Ascending aorta (tissue), 2 donors: ENCODE measurements at regions not wholly inside any gene's neighbourhood (a gene's known extent, or its start where the extent isn't known, plus 50 kb on each side); places are given as distances from the start of the nearest gene placed in this dataset.
"Not testable (repeated sequence)": the region's sequence is repeated elsewhere in the genome, so short reads cannot be mapped to it uniquely, and the experiment has no call there.

ENCODE experiments used
- DNase-seq, 2 donors: peaks; one replicate each; pipeline ENCODE4 v3.0.0-alpha.2; 2019; ENCODE audit warnings: low spot score in 2 of 2
- H3K27ac ChIP-seq, 2 donors: fragments of 200-600 bp; sonication (generic); one replicate each; pipeline ENCODE4 v1.5.1; 2016 to 2017; ENCODE audit warnings: mild to moderate bottlenecking in 1 of 2
- H3K27me3 ChIP-seq: fragments of 200-600 bp; sonication (generic); one replicate; pipeline ENCODE4 v1.5.1; 2017
- H3K36me3 ChIP-seq, 2 donors: fragments of 200-600 bp; sonication (generic); one replicate each; pipeline ENCODE4 v1.5.1; 2016
- H3K4me1 ChIP-seq, 2 donors: fragments of 200-600 bp; sonication (generic); one replicate each; pipeline ENCODE4 v1.5.1; 2016 to 2017; ENCODE audit warnings: mild to moderate bottlenecking in 1 of 2
- H3K4me3 ChIP-seq, 2 donors: fragments of 200-600 bp; sonication (generic); one replicate each; pipeline ENCODE4 v1.5.1; 2016 to 2017; ENCODE audit warnings: mild to moderate bottlenecking in 1 of 2
- H3K9me3 ChIP-seq, 2 donors: fragments of 200-600 bp; sonication (generic); one replicate each; pipeline ENCODE4 v1.5.1; 2016
- intact Hi-C: fragments of 100-400 bp; cut with DNase I; formaldehyde crosslinking; loops from one replicate; pipeline ENCODE4 v1.15.1; 2023
- TF ChIP-seq, protein P1 (sequence below), 3 experiments: fragments of 200-600 bp in 2 of 3; fragments of 450-650 bp in 1 of 3; sonication (generic) in 2 of 3; IDR thresholded peaks; one replicate each; pipeline ENCODE4 v1.5.1; 2016 to 2019; ENCODE audit warnings: antibody characterized with exemption in 3 of 3, mild to moderate bottlenecking in 1 of 3, moderate library complexity in 1 of 3

DNA sequence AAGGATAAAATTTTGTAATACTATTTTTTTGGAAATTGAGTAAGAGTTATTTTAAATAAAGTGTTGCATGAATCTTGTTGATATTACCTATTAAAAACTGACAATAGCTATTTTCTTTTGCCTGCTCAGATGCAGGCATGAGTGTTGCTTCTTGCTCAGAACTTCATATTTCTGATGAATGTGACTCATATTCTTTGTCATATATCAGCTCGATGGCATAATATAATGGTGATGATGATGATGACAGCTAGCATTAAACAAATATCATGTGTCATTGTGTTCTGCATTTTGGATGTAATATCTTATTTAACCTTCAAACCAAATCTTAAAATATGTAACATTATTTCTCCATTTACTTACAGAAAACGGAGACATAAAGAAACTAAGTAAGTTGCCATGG lies 605.5 kb upstream of the FOXG1 start:
- H3K27ac ChIP-seq: no peak overlapping the region
- no peaks in the 10 kb centered on the region for H3K27me3 ChIP-seq
- H3K4me1 ChIP-seq: no peaks in the 10 kb centered on the region
- intact Hi-C loops: no loop called here
- DNase-seq: no peak
- H3K4me3 ChIP-seq: no peak overlapping the region
- no peaks in the 10 kb centered on the region for H3K36me3 ChIP-seq
- no peaks in the 10 kb centered on the region for H3K9me3 ChIP-seq
- TF ChIP-seq, protein P1, sequence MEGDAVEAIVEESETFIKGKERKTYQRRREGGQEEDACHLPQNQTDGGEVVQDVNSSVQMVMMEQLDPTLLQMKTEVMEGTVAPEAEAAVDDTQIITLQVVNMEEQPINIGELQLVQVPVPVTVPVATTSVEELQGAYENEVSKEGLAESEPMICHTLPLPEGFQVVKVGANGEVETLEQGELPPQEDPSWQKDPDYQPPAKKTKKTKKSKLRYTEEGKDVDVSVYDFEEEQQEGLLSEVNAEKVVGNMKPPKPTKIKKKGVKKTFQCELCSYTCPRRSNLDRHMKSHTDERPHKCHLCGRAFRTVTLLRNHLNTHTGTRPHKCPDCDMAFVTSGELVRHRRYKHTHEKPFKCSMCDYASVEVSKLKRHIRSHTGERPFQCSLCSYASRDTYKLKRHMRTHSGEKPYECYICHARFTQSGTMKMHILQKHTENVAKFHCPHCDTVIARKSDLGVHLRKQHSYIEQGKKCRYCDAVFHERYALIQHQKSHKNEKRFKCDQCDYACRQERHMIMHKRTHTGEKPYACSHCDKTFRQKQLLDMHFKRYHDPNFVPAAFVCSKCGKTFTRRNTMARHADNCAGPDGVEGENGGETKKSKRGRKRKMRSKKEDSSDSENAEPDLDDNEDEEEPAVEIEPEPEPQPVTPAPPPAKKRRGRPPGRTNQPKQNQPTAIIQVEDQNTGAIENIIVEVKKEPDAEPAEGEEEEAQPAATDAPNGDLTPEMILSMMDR (IDR thresholded peaks at IDR 0.05): no peak

DNA sequence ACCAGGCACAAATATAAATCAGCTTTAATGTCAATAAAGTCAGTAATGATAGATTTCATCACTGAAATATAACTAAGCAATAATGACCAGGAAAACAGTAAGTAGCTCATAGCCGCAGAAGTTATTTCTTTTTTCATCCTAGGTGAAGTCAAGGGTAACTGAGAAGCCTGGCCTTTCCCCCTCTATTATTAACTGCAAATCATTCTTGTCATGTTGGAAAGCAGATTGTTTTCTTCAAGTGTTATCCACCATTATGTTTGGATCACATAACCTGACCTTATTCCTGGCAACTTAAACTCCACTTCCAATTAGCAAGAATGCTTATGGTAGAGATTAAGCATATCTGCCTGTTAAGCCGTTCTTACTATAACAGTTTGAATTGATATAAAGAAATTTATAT lies 603.4 kb upstream of the FOXG1 start:
- Histone ChIP-seq H3K36me3 (no peaks in the 10 kb centered on the region), H3K9me3 (no peaks in the 10 kb centered on the region), H3K4me3 (no peak overlapping the region), H3K27me3 (no peaks in the 10 kb centered on the region), H3K4me1 (no peaks in the 10 kb centered on the region), H3K27ac (no peak overlapping the region)
- intact Hi-C loops: no loop called here
- DNase-seq: no peak
- TF ChIP-seq, protein P1 (IDR thresholded peaks at IDR 0.05): no peak

DNA sequence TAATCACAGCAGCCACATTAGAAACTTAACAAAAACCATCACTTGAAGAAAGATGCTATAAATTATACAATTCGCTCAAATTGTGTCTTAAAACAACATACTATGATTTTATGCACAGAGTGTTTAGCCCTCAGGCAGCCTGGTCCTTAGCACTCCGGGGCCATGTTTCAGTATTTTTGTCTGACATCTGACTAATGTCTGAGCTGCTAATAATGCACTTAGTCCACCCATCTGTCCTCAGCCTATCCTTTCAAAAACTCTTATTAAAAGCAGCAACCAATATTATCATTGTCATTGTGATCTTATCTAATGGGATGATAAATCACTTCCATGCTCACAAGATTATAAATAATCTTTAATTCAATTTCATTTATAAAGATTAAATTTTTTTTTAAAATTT lies 602.7 kb upstream of the FOXG1 start:
- TF ChIP-seq, protein P1 (IDR thresholded peaks at IDR 0.05): no peak
- no peaks in the 10 kb centered on the region for H3K27me3 ChIP-seq
- no peak overlapping the region for H3K4me3 ChIP-seq
- no peak overlapping the region for H3K27ac ChIP-seq
- H3K36me3 ChIP-seq: no peaks in the 10 kb centered on the region
- no peaks in the 10 kb centered on the region for H3K4me1 ChIP-seq
- intact Hi-C loops: no loop called here
- no peak for DNase-seq
- H3K9me3 ChIP-seq: no peaks in the 10 kb centered on the region

DNA sequence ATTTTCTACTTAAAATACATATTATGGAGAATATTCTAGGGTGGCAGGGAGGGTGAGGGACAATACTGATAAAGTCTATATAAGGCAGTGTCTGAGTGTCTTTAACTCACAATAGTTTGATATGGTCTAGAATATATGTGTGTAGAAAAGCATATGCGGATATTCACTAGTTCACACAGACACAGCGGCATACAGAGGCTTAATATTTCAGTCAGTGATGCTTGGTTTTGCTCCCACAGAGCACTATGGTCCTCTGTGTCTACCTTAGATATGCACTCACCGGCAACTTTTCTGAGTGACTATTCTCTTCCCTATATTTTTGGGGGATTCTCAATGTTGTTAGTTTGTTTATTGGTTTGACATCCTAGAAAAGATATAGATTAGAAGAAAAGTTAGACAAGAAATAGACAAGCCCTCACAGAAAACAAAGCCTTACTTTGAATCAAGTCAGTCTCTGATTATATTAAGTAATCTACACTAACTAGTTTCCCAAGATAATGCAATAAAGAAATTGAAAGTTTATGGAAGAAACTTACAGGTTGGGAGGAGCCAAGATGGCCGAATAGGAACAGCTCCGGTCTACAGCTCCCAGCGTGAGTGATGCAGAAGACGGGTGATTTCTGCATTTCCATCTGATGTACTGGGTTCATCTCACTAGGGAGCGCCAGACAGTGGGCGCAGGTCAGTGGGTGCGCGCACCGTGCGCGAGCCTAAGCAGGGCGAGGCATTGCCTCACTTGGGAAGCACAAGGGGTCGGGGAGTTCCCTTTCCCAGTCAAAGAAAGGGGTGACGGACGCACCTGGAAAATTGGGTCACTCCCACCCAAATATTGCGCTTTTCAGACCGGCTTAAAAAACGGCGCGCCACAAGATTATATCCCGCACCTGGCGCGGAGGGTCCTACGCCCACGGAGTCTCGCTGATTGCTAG lies 578.4 kb upstream of the FOXG1 start:
- intact Hi-C loops, H3K36me3 ChIP-seq: not testable (repeated sequence)

DNA sequence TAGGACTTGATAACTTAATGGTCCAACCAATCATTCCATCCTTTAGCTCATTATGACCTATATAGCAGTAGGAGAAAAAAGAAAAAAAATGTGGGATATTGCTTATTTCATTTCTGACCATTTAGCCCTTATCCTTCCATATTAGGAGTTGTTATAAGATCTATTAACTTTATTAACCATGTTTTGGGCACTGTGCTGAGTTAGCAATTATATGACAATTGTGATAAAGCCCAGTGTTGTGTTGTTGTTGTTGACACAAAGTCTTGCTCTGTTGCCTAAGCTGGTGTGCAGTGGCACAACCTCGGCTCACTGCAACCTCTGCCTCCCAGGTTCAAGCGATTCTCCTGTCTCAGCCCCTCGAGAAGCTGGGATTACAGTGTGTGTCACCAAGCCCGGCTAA lies 569.7 kb upstream of the FOXG1 start:
- no peak for DNase-seq
- no peaks in the 10 kb centered on the region for H3K27me3 ChIP-seq
- TF ChIP-seq, protein P1 (IDR thresholded peaks at IDR 0.05): no peak
- no peaks in the 10 kb centered on the region for H3K36me3 ChIP-seq
- H3K27ac ChIP-seq: no peak overlapping the region
- intact Hi-C loops: no loop called here
- no peaks in the 10 kb centered on the region for H3K9me3 ChIP-seq
- H3K4me3 ChIP-seq: no peak overlapping the region
- no peaks in the 10 kb centered on the region for H3K4me1 ChIP-seq

More for the DNA sequence above, 578.4 kb upstream of the FOXG1 start:
- H3K4me3 ChIP-seq, H3K9me3 ChIP-seq, H3K27ac ChIP-seq, H3K27me3 ChIP-seq, H3K4me1 ChIP-seq, DNase-seq: not testable (repeated sequence)

DNA sequence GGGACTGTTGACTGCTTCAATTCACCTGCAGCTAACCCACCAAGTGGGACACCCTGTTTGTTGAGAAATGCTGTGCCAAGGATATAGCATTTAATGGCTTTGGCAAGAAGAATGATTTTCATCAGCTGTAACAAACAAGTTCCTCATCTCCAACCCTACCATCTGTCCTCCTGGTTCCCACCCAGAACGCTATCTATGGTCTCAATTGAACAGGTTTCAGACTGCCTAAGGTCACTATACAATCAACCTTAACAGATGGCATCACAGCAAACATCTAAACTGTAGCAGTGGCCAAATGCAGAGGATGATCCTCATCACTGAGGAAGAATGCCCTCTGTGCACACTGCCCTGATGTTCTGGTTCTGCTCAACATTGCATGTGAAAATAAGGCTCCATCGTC lies 546.2 kb upstream of the FOXG1 start:
- intact Hi-C loops: no loop called here
- Histone ChIP-seq H3K4me1 (no peaks in the 10 kb centered on the region), H3K36me3 (no peaks in the 10 kb centered on the region), H3K4me3 (no peak overlapping the region), H3K27ac (no peak overlapping the region), H3K27me3 (no peaks in the 10 kb centered on the region), H3K9me3 (no peaks in the 10 kb centered on the region)
- TF ChIP-seq, protein P1 (IDR thresholded peaks at IDR 0.05): no peak
- no peak for DNase-seq
